PC-3 (cell line): ENCODE measurements at regions not wholly inside any gene's neighbourhood (a gene's known extent, or its start where the extent isn't known, plus 50 kb on each side); places are given as distances from the start of the nearest gene placed in this dataset.

Experiments used
- EZH2 ChIP-seq: fragments of 300-600 bp; sonication (generic); IDR thresholded peaks from one replicate; pipeline ENCODE4 v1.6.1; 2017; ENCODE audit warnings: antibody characterized with exemption, mild to moderate bottlenecking, low read length; ENCODE audit not compliant: unreplicated experiment
- TF ChIP-seq, protein P1 (sequence below): fragments of 300-600 bp; sonication (generic); conservative IDR thresholded peaks from 2 replicates; pipeline ENCODE4 v1.5.1; 2017; ENCODE audit warnings: antibody characterized with exemption, low read depth, mild to moderate bottlenecking, low read length

DNA sequence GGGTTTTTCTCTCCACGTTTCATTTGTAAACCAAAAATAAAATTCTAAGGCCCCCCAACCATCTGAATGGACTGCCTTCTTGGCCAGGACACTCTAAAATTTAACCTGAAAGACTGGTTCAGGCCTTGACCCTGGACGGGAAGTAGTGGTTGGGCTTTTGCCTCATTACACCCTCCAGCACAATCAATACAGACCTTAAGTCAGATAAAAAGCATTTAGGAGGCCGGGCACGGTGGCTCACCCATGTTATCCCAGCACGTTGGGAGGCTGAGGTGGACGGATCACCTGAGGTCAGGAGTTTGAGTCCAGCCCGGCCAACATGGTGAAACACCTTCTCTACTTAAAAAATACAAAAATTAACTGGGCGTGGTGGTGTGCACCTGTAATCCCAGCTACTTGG, 91.6 kb upstream of the PPP1R26 start:
- TF ChIP-seq, protein P1, sequence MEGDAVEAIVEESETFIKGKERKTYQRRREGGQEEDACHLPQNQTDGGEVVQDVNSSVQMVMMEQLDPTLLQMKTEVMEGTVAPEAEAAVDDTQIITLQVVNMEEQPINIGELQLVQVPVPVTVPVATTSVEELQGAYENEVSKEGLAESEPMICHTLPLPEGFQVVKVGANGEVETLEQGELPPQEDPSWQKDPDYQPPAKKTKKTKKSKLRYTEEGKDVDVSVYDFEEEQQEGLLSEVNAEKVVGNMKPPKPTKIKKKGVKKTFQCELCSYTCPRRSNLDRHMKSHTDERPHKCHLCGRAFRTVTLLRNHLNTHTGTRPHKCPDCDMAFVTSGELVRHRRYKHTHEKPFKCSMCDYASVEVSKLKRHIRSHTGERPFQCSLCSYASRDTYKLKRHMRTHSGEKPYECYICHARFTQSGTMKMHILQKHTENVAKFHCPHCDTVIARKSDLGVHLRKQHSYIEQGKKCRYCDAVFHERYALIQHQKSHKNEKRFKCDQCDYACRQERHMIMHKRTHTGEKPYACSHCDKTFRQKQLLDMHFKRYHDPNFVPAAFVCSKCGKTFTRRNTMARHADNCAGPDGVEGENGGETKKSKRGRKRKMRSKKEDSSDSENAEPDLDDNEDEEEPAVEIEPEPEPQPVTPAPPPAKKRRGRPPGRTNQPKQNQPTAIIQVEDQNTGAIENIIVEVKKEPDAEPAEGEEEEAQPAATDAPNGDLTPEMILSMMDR = no peak
- TF ChIP-seq EZH2 = no peak
